ENCODE measurements at regions not wholly inside any gene's neighbourhood (a gene's known extent, or its start where the extent isn't known, plus 50 kb on each side); places are given as distances from the start of the nearest gene placed in this dataset.

DNA sequence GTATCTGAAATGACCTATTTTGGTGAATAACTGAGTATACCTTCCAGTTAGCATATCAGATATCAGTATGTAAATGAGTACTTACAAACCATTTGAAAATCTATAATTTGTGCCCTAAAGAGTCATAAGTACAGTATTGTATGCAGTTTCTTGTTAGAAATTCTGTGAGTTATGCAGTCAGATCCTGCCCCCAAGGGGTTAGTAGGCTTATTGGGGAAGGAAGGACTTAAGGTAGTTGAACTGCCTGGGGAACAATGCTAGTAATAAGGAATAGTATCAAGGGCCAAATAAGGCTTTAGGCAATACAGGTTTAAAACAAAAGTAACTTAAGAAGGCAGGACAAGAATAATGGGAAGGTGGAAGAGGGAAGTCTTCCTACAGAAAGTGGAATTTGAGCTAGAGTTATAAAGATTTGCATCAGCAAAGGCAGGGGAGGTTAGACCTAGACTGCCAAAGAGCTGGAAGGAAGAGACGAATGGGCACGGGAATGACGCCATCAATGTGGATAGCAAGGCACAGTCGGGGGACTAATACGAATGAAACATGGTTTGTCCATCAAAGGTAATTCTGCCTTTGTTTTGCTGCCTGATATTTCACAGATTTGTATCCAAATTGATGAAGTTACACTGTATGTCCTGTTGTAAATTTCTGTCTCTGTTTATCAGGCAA lies 182.9 kb upstream of the DPYD start:
- H3K27ac ChIP-seq = no peak overlapping the region
- H3K4me3 ChIP-seq = no peak overlapping the region

DNA sequence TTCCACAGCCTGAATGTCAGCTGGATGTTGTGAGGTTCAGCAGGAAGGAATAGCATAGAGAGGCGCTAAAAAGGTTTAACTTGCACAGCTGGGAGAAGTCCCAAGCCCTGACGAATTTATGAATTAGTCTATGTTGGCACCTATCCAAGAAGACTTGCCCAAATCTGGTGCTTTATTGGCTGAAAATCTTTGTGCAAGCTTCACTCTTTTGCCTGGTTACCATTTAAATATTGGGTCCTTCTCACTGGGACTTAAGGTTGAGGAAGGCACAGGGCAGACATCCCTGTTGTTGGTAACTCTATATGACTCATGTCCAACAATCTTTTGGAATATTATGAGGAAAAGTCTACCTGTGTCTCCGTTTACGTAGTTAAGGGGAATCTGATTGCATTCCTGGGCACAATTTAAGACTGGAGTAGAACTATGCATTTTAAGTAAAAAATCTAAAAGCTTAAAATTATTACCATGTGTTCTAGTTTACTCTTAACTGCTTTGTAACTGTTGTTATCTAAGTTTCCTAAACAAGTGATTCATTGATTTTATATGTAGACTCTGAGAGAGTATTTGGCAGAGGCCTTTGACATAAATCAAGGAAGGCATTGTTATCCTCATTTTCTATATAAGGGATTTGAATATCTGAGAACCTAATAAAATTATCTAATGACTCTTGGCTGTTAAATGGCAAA lies 181.7 kb upstream of the DPYD start:
- H3K4me3 ChIP-seq = no peak overlapping the region
- no peak overlapping the region for H3K27ac ChIP-seq

DNA sequence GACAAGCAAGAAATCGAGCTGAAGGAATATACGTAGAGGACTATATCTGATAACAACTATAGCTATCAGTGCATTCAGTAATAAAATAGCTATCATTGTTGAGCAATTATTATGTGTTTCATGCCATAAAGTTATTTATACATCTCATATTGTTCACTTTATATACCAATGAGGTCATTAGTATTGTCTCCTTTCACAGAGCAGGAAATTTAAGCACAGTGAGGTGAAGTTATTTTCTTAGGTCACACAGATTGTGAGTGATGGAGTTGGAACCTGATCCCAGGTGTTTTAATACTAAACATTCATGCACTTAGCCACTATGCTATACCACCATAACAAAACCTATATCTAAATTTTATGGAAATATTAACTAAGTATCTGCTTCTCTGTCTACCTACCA lies 180.5 kb upstream of the DPYD start:
- Histone ChIP-seq H3K27ac (no peak overlapping the region), H3K4me3 (no peak overlapping the region)

GRCh38 chr1:98099501-98099900 lies 178.7 kb upstream of the DPYD start:
- Histone ChIP-seq H3K4me3 (no peak overlapping the region), H3K27ac (no peak overlapping the region)

- Histone ChIP-seq H3K4me3 (no peak overlapping the region), H3K27ac (no peak overlapping the region)
These were observed 177.6 kb upstream of the DPYD start for GRCh38 chr1:98098473-98098872.

DNA sequence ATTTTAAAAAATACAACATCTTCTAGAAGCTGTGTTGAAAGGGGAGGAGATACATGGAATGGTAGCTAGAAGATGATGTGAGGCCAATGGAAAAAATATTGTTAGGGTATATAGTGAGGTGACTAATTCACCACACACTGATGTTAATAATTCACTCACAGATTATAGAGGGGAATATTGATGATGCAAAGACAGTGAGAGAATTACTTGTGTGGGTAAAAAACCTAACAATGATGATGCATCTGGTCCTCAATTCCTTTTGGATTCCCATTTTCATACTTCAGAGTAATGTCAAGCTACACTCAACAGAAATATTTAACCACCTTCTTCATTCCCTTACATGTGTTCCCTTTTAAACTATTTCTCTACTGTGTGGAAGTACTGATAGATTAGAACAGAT lies 169.5 kb upstream of the DPYD start:
- Histone ChIP-seq H3K27ac (no peak overlapping the region), H3K4me3 (no peak overlapping the region)

DNA sequence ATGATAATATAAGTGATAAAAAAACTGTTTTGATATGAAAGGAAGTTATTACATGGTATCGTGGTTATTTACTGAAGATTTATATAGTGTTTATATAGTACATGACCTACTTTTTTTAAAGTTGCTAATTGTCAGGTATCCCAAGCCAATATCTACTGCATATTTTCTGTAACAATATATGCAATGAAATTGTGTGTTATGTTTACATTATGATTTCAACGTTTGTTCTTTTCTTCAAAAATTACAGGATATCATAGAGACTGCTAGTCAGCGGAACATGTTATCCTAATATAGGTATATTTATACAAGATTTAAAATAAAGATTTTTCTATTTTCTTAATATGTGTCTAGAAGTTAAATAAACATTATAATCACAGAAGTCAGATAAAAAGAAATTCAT lies 167.5 kb upstream of the DPYD start:
- no peak overlapping the region for H3K4me3 ChIP-seq
- H3K27ac ChIP-seq = no peak overlapping the region

- no peak overlapping the region for H3K4me3 ChIP-seq
- no peak overlapping the region for H3K27ac ChIP-seq
These were observed 166.1 kb upstream of the DPYD start for GRCh38 chr1:98086796-98087441.

DNA sequence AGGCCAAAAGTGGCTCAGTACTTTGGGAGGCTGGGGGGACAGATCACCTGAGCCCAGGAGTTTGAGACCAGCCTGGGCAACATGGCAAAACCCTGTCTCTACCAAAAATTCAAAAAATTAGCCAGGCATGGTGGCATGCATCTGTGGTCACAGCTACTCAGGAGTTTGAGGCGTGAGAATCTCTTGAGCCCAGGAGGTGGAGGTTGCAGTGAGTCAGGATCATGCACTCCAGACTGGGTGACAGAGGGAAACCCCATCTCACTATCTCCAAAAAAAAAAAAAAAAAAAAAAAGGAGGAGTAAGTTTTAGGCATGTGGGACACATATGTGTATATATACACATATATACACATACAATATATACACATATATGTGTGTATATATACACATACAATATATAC lies 165.3 kb upstream of the DPYD start:
- H3K27ac ChIP-seq = no peak overlapping the region
- H3K4me3 ChIP-seq = no peak overlapping the region

GRCh38 chr1:98084188-98084587 lies 163.4 kb upstream of the DPYD start:
- H3K4me3 ChIP-seq = no peak overlapping the region
- no peak overlapping the region for H3K27ac ChIP-seq

DNA sequence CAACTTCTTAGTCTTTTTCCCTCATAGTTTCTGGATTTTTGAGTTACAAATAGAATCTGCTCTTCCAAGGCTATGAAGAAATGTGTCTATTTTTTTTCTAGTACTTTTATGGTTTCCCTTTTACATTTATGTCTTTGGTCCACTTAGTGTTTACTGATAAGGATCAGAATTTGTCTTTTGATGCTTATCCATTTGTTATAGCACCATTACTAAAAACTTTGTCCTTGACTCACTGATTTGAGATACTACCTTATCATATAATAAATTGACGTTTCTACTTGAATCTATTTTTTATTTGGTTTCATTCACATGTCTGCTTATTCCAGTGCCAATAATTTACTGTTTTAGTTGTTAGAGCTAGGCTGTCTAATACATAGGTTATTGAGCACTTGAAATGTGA lies 161.1 kb upstream of the DPYD start:
- no peak overlapping the region for H3K27ac ChIP-seq

GRCh38 chr1:98078596-98078995 lies 157.8 kb upstream of the DPYD start:
- H3K4me3 ChIP-seq = no peak overlapping the region
- H3K27ac ChIP-seq = no peak overlapping the region

More for the DNA sequence above, 161.1 kb upstream of the DPYD start:
- no peak overlapping the region for H3K4me3 ChIP-seq

DNA sequence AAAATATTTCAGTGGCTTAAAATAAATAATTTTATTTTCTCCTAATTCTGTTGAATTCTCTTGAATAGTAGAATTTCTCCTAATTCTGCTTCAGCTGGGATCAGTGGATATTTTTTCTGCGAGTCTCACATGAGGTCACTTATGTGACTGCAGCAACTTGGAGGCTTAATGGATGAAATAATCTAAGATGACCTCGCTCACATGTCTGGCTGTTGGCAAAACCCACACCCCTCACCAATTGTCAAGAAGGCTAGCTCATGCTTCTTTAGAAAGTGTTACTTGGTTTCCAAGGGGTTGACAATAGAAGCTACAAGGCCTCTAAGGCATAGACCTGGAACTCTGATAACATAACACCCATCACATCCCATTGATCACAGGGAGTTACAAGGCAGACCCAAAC lies 156.9 kb upstream of the DPYD start:
- H3K4me3 ChIP-seq = no peak overlapping the region
- H3K27ac ChIP-seq = no peak overlapping the region

- H3K4me3 ChIP-seq = no peak overlapping the region
- H3K27ac ChIP-seq = no peak overlapping the region
These were observed 154.8 kb upstream of the DPYD start for GRCh38 chr1:98075626-98076025.

GRCh38 chr1:98073823-98074222 lies 153.0 kb upstream of the DPYD start:
- no peak overlapping the region for H3K27ac ChIP-seq

GRCh38 chr1:98073106-98073505 lies 152.3 kb upstream of the DPYD start:
- no peak overlapping the region for H3K4me3 ChIP-seq
- no peak overlapping the region for H3K27ac ChIP-seq

More at GRCh38 chr1:98073823-98074222, 153.0 kb upstream of the DPYD start:
- no peak overlapping the region for H3K4me3 ChIP-seq

GRCh38 chr1:98072047-98072446 lies 151.2 kb upstream of the DPYD start:
- Histone ChIP-seq H3K4me3 (no peak overlapping the region), H3K27ac (no peak overlapping the region)

DNA sequence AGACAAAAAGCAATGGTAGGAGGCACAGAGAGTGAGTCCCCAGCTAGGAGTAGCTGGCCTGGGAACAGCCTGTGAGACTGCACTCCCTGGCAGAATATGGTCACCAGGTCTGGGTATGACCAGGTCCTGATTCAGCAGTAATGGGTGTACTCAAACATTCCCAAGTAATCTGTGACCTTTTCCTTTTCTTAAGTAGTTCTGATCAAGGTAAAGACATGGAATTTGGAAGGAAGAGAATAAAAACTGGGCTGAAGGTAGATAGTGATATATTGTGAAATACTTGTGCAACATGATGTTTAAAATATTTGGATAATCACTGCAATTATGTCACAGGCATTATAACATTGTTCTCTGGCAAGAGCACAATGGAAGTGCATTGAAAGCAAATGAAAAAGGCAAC lies 147.2 kb upstream of the DPYD start:
- no peak overlapping the region for H3K27ac ChIP-seq
- H3K4me3 ChIP-seq = no peak overlapping the region

GRCh38 chr1:98066911-98067310 lies 146.1 kb upstream of the DPYD start:
- no peak overlapping the region for H3K4me3 ChIP-seq
- no peak overlapping the region for H3K27ac ChIP-seq

- no peak overlapping the region for H3K27ac ChIP-seq
- no peak overlapping the region for H3K4me3 ChIP-seq
These were observed 138.8 kb upstream of the DPYD start for GRCh38 chr1:98059620-98060019.

DNA sequence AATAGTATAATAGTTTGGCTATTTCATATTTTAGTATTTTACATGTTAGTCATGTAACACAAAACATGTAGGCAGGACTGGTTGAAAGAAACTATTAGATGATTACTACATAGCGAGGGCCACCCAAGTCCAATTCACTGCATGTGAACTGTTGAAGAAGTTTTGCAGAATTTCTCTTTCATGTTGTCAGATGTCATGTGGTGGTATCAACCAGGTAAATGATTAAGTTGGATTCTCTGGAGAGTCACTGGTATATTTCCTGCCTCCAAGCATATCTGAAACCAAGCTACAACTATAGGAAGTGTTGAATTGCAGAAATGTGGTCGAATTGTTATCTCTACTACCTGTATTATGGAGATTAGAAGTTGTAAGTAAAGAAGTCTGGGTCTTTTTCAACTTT lies 137.8 kb upstream of the DPYD start:
- Histone ChIP-seq H3K4me3 (no peak overlapping the region), H3K27ac (no peak overlapping the region)

Measured in skin epidermis (tissue), 12 donors.